A673 (cell line): ENCODE measurements at regions not wholly inside any gene's neighbourhood (a gene's known extent, or its start where the extent isn't known, plus 50 kb on each side); places are given as distances from the start of the nearest gene placed in this dataset.

Experiments
- EZH2 ChIP-seq: fragments of 200-600 bp; sonication (generic); IDR thresholded peaks from 2 replicates; pipeline ENCODE4 v1.6.1; 2017; ENCODE audit warnings: borderline replicate concordance, low read depth, mild to moderate bottlenecking, mixed read lengths, antibody characterized with exemption, low read length; ENCODE audit not compliant: poor library complexity, severe bottlenecking
- TF ChIP-seq, protein P1 (sequence below): fragments of 300-800, 200-600 bp; sonication (generic); conservative IDR thresholded peaks from 2 replicates; pipeline ENCODE4 v1.5.1; 2017; ENCODE audit warnings: low read depth, mild to moderate bottlenecking, antibody characterized with exemption, low read length, moderate library complexity, mixed read lengths

DNA sequence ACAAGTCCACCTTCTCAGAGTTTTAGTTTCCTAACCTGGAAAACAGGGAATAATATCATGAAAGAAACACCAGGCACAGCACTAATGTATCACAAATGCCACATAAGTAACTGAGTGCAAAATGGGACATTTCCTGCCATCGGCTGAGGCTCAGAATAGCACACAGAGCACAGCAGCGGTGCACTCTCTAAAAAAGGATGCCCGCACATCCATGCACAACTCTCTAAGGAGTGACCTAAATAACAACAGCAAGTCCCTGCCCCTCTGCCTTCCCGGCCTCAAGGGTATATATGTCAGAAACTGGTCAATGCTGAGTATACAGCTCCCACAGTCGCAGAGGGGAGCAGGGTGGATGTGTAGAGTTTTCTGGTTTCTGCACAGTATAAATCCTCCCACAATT, 100.1 kb upstream of the ERG start:
- TF ChIP-seq, protein P1, sequence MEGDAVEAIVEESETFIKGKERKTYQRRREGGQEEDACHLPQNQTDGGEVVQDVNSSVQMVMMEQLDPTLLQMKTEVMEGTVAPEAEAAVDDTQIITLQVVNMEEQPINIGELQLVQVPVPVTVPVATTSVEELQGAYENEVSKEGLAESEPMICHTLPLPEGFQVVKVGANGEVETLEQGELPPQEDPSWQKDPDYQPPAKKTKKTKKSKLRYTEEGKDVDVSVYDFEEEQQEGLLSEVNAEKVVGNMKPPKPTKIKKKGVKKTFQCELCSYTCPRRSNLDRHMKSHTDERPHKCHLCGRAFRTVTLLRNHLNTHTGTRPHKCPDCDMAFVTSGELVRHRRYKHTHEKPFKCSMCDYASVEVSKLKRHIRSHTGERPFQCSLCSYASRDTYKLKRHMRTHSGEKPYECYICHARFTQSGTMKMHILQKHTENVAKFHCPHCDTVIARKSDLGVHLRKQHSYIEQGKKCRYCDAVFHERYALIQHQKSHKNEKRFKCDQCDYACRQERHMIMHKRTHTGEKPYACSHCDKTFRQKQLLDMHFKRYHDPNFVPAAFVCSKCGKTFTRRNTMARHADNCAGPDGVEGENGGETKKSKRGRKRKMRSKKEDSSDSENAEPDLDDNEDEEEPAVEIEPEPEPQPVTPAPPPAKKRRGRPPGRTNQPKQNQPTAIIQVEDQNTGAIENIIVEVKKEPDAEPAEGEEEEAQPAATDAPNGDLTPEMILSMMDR: no peak
- no peak for TF ChIP-seq EZH2
